HG03103 (cell line): ENCODE measurements at regions not wholly inside any gene's neighbourhood (a gene's known extent, or its start where the extent isn't known, plus 50 kb on each side); places are given as distances from the start of the nearest gene placed in this dataset.
"Not testable (repeated sequence)": the region's sequence is repeated elsewhere in the genome, so short reads cannot be mapped to it uniquely, and the experiment has no call there.

ENCODE experiments used
- ATAC-seq: cut with Tn5 transposase; IDR thresholded peaks from one replicate; pipeline ENCODE4 v1.9.1; 2021; ENCODE audit warnings: low read depth; ENCODE audit not compliant: unreplicated experiment

DNA sequence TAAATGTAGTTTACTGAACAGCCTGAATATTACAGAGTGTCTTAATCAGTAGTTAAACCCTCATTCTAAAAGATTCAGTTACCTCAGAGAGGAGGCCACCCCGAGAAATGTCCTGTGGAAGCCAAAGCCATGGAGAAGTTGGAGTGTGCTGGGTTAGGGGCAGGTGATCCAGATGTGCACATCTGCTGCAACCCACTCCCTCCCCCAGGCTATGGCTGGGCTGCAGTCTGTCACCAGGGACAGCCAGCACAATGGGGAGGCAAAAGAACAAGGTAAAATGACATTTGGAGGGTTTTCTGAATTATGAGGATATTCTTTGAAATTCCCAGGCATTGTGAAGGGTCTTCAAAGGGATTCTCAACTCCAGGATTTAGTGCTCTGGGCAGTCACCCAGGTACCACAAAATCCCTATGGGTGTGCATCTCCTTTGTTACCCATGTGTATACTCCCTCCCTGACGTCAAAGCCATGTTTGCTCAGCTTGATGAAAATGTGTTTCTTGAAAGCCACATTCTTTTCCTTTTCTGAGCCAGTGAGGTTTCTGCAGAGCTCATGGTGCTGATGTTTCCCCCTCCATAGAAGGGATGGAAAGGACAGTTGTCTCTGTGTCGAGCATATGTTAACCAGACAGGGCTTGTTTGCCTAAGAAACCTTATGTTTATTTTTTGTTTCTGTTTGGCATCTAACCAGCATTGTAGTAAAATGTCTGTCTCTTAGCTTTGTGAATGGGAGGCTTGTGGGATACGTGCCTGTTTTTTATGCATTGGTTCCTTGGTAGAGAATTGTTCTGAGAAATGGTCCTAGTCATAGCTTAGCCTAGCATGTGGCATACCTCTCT, 212.3 kb upstream of the TBX18 start:
- ATAC-seq = no peak

DNA sequence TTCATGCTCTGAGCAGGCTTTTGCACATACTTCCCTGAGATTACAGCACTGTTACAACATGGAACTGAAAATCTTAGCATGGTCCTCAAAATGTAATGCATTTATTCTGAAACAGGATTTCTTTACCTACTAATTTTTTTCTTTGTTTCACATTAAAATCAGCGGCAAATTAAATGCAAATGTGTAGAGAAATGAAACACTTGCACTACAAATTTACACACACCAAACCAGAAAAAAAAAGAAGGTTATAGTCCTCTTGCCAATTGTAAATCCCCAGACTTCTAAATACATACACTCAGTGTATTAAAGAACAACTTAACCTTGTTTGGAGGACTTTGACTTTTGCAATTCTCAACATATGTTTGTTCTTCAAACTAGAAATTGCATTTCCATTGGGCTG, 210.9 kb upstream of the TBX18 start:
- no peak for ATAC-seq

DNA sequence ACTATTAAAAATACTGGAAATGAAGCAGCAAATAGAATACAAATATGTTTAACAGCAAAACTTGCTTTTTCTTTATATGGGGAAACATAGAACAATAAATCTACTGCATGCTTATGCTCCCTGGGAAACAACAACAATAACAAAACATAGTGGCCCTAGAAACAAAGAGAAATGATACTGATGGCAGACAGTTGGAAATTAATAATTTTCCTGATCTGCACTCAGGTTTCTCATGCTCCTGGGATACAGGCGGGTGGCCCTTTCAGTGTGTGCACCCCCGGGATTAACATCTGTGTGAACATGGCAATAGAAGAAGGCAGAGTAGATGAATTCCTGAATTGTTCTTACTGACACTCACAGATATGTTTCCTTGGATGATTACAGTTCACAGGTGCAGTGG, 209.2 kb upstream of the TBX18 start:
- ATAC-seq = no peak

DNA sequence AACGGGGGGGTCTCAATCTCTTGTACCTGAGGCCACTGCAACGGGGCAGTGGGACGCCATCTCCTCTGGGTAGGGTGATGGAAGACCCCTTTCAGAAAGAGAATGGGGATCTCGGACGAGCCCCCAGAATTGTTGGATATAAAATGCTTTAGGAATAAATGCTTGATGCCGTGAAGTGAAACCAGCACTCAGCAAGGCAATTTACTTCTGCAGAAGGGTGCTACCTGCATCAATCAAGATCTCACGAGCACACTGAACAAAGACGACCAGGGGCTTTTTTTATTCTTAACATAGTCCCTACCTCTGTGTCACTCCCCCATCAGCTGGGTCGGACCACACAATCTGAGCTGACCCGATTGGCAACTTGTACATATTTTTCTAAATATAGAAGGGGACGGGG, 203.6 kb upstream of the TBX18 start:
- ATAC-seq = no peak

DNA sequence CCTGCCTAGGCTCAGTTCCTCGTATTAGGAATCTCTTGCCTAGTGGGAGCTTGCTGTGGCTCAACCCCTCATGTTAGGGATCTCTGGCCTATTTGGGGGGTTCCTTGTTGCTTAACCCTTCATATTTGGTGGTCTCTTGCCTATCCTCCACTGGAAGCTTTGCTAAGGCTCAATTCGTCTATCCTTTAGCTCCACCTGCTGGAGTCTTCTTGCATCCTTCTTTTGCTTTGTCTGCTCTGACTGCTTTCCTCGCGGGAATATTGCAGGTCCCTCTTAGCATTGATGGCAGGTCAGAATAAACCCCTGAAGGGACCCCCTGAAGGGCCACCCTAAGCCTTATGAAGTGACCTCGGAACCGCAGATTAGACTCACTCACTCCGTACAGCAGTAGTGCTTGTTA, 203.0 kb upstream of the TBX18 start:
- no peak for ATAC-seq

DNA sequence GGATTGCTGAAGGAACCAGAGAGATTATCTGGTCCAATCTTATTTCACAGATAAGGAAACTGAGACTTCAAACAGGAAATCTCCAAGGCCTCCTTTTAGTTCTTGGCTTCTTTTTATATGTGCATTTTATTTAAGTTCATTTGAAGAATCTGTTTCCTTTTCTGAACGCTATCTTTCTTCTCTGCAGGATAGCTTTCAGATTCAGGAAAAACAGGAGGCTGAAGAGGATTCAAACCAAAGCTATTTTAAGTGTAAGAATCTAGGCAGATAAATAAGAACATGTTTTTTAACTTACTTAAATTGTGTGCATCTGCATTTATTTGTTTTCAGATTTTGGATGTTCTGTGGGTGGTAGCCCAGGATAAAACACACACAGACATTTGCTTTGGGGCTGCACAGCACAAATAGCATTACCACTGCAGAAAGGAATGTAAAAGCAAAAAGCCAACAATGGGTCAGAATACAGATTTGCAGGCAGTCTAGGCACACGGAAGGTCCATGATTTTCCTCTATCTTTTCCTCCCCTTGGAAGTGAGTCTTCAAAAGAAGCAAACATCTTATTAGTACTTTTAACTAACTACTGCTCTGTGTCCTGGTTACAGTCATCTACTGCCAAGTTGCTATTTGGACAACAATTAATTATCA, 188.8 kb upstream of the TBX18 start:
- no peak for ATAC-seq

DNA sequence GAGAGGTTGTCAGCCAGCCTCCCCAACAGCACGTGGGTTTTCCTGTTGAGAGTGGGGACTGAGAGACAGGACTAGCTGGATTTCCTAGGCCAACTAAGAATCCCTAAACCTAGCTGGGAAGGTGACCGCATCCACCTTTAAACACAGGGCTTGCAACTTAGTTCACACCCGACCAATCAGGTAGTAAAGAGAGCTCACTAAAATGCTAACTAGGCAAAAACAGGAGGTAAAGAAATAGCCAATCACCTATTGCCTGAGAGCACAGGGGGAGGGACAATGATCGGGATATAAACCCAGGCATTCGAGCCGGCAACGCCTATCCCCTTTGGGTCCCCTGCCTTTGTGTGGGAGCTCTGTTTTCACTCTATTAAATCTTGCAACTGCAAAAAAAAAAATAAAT, 180.5 kb upstream of the TBX18 start:
- not testable (repeated sequence) for ATAC-seq

DNA sequence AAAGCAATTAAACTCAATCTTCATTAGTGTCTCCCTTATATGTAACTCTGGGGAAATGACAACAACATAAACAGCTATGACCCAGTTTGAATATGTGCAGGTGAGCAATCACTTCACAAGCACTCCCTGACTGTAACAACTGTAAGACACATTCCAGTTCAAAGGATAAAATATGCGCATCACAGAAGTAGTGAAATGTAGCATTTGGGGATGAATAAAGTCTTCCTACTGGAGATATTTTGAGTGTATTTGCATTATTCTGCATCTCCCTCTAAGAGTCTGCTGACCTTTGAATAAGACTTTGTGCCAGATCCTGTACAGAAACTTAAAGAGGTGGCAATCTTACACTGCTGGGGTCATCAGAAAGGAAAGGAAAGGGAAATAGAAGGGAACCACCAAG, 179.5 kb upstream of the TBX18 start:
- ATAC-seq = no peak

DNA sequence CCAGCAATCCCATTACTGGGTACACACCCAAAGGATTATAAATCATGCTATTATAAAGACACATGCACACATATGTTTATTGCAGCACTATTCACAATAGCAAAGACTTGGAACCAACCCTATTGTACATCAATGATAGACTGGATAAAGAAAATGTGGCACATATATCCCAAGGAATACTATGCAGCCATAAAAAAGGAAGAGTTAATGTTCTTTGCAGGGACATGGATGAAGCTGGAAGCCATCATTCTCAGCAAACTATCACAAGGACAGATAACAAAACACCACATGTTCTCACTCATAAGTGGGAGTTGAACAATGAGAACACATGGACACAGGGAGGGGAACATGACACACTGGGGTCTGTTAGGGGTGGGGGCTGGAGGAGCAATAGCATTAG, 177.2 kb upstream of the TBX18 start:
- ATAC-seq = not testable (repeated sequence)

DNA sequence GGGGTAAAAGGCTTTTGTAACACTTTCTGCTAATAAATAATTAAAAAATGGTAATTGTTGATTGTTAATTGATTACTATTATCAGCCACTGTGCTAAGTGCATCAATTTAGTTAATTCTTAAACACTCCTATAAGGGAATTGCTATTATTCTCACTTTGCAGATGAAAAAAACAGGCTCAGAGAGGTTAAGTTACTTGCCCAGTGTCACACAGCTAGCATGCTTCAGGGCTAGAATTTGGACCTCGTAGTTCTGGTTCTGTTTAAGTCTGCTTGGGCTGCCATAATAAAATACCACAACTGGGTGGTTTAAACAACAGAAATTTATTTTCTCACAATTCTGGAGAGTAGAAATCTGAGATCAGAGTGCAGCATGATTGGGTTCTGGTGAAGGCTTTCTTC, 164.8 kb upstream of the TBX18 start:
- ATAC-seq = no peak

DNA sequence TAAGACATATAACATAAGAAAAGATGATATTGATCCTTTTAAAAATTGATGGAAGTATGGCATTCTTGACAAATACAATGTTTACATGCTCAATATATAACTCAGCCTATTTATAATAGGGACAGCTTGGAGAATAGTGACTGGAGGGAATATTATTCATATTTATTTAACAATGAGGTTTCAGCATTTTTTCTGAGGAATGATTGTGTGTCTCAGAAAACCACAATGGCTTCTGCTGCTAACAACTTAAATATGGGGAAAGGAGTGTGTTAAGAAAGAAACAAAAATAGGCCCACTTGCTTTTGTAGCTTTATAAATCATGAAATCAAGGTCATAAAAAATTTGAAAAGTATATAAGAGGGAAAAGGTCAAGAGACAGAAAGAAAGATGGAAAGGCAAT, 163.2 kb upstream of the TBX18 start:
- ATAC-seq = no peak

DNA sequence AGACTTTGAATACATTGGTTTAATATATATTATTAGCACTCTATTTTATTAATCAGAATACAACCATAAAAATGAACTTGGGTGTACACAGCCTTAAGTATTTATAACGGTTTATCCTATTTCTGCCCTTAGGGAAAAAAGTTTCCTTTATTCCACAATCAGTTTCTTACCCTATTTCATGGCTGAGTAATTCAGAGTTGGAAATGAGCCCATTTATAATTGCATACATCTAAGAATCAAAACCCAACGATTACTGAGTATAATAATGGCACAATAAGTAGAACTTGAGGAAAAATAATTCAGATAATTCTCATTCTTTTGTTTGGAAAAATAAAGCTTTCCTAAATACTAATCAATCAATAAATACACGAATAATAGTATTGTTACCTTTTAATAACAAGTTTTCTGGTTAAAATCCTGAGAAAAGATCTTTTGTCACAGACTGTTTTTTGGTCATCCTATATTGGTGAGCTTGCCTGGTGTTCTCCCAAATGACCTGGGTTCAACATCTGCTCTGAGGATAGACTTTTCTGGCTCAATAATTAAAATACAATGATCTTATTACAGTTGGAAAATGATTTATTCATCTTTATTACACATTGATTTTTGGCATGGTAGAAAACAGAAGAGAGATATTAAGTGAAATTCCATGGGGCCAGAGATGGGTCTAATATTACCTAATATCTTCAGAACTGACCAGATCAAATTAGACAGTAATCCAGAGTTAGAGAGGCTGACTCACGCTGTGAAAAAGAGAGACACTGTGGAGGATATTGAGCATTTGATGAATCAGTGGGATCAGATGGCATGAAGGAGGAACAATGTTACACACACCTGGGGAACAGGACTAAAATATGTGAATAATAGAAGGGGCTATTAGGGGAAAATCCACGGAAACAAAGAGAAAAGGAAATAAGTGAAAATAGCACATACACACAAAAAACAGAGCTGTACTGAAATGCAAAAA, 162.1 kb upstream of the TBX18 start:
- no peak for ATAC-seq

DNA sequence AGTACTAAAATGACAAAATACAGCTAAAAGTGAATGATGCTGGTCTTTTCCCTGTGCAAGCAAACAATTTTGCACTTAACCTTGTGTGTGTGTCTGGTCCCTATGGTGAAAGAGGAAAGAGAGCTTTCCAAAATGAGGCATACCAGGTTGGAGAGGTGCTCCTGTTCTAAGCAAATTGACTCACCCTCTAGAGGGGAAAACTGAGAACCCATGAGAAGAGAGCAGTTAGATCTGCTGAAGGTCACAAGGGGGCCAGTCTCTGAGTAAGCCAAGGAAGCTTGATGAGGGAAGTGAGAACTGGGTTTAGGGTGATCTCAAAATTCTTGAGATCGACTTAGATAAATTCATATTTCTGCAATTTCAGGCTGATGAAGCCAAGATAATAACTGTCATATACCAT, 157.5 kb upstream of the TBX18 start:
- ATAC-seq = no peak

DNA sequence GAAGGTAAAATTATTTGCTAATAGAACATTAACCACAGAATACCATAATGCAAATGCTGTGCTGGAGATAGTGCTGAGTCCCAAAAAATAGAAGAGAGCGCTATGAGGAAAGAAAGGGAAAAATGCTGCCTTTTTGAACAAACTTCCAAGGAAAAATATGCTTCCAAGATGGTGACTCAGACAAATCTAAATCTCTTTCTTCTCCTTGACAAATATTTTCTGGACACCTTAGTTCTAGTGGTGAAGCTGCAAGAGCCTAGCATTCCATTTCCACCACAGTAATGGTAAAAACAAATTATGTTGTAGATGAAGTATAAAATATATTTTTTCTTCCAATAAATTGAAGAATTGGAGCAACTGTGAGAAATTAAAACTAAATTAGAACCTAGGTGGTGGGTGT, 155.6 kb upstream of the TBX18 start:
- no peak for ATAC-seq

DNA sequence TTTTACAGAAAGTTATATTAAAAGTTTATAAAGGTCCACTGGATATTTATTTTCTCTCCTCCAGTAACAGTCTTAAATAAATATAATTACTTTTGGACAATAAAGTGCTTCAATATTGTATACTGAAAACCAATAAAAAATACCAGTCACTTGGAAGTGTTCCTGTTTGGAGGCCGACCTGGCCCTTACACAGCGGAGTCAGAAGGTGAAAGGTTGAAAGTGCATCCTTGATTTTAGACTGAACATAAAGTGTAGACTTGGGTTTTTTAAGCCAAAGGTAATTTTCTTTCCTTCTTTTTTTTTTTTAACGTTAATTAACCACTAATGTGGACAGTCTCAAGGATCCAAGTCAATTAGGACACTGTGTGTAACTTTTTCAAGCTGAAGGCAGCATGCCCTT, 152.3 kb upstream of the TBX18 start:
- no peak for ATAC-seq

DNA sequence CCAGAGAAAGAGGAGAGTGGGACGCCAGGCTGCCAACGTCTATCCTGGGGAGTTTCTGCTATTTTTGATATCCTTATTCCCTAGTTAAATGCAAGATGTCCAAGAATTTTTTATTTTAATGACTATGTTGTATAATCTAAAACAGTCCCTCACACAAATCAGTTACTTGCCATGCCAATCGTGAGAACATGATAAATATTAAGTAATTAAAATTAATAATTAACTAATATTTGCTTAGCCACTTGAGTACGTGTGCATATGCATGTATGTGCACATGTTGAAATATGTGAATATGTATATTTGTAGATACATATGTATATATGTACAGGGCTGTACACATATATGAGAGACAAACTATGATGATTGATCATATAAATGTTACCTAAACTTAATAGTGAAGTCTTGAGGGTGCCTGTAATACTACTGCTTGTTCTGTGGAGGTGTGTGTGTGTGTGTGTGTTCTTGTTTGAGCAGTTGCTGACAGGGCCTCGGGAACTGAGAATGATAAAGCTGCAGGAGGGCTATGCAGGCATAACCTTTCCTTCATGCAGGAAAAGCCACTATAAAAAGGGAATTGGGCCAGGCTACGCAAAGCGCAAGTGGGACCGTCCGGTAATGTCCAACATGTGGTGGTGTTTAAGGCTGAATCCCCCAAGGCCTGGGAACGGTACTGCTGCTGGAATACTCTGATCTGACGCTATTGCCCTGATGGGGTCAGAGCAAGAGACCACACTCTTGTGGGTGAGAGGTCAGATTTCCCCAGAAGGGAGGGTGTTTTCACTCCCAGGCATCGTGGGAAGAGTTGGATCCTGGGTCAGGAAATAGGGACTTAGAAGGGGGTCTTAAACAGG, 148.3 kb upstream of the TBX18 start:
- ATAC-seq = no peak

DNA sequence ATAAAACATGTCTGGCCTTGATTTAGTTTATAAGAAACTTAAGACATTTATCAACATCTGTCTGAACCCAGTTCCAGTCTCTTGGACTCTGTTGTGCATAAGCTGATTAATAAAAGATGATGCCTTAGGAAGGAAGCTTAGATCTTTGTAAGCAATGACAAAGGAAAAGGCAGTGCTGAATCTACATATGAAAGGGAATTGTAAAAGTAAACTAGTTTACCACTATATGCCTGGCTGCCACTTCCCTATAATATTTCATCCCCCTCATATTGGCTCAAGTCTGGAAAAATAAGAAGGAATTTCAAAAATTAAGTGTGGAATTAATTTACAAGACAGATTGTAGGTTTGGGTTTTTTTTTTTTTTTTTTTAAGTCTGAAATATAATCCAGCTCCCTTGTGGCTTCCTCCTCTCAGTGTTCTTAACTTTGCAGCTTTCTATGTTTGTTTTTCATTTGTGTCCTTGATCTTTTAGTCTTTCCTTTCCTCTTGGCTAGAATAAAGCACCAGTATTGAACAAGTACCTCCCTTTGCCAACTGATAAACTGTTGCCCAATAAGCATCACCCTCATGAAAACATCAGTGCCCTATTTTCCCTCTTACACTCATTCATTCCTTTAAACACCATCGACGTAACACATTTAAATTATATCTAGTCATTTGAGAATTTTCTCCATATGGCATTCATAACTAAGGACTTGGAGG, 146.7 kb upstream of the TBX18 start:
- no peak for ATAC-seq

DNA sequence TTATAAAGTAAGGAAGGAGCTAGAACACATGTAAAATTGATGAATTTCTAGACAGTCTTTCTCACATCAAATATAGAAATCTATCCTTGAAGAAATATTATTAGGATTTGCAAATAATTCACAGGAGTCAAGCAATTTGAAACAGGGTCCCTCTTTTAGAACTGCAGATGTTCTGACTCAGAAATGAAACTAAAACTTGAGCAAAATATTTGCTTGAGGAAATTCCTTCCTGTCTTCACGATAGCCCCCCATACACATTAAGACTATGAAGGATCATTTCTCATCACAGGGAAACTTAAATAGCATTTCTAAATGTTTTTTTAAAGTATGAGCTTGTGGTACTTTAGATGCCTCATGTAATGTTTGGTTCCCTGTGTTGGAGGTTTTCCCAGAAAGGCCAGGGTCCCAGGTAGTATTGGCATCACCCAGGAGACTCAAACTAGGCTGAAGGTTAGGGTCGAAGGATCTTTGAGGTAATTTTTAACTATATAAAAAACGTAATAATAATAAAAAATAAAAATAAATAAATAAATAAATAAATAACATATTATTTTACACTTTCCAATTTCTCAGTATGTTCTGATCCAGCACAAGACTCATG, 144.0 kb upstream of the TBX18 start:
- ATAC-seq = no peak

DNA sequence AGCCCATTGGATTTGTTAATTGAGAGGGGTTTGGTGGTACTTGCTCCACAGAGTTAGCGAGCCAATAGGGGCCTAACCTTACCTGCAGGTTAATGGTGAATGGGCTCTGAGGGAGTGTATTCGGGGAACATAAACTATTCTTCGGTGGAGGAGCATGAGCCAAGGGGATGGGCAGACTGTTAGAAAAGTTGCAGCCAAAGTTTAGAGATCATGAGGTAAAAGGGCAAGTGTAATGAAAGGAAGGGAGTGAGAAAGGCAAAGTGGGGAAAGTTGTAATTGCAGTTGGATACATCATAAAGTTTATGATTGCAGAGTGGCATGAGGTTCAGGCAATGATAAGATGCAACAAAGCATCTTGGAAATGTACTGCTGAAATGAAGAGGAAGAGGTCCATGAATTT, 142.1 kb upstream of the TBX18 start:
- ATAC-seq = no peak
